H9 (cell line): ENCODE measurements at regions not wholly inside any gene's neighbourhood (a gene's known extent, or its start where the extent isn't known, plus 50 kb on each side); places are given as distances from the start of the nearest gene placed in this dataset.

Source experiments
- DNase-seq: peaks from one replicate; pipeline ENCODE4 v3.0.0-alpha.2; 2017
- H2AFZ ChIP-seq: one replicate; pipeline ENCODE4 v1.6.1; 2013; ENCODE audit warnings: mild to moderate bottlenecking, low read length, control low read depth, moderate library complexity
- H2AK5ac ChIP-seq: 2 replicates; pipeline ENCODE4 v1.6.1; 2013; ENCODE audit warnings: low read length, control low read depth, mixed read lengths; ENCODE audit not compliant: insufficient read length
- H2BK120ac ChIP-seq: one replicate; pipeline ENCODE4 v1.6.1; 2013; ENCODE audit warnings: low read depth, mild to moderate bottlenecking, low read length, control low read depth, inconsistent platforms; ENCODE audit not compliant: poor library complexity, severe bottlenecking
- H2BK12ac ChIP-seq: 2 replicates; pipeline ENCODE4 v1.6.1; 2013; ENCODE audit warnings: low read length, control low read depth, mixed read lengths, low read depth; ENCODE audit not compliant: insufficient read length
- H2BK15ac ChIP-seq: 2 replicates; pipeline ENCODE4 v1.6.1; 2013; ENCODE audit warnings: low read depth, low read length, control low read depth
- H2BK20ac ChIP-seq: one replicate; pipeline ENCODE4 v1.6.1; 2013; ENCODE audit warnings: low read depth, mild to moderate bottlenecking, low read length, control low read depth, inconsistent platforms; ENCODE audit not compliant: poor library complexity, severe bottlenecking
- H2BK5ac ChIP-seq: 2 replicates; pipeline ENCODE4 v1.6.1; 2013; ENCODE audit warnings: low read length, control low read depth, mixed read lengths; ENCODE audit not compliant: insufficient read length
- H3K14ac ChIP-seq: 2 replicates; pipeline ENCODE4 v1.6.1; 2013; ENCODE audit warnings: low read length, control low read depth; ENCODE audit not compliant: insufficient read depth
- H3K18ac ChIP-seq: 2 replicates; pipeline ENCODE4 v1.6.1; 2013; ENCODE audit warnings: low read depth, mild to moderate bottlenecking, mixed read lengths, low read length, control low read depth; ENCODE audit not compliant: insufficient read length
- H3K23ac ChIP-seq: 2 replicates; pipeline ENCODE4 v1.6.1; 2013; ENCODE audit warnings: low read length, control low read depth, mixed read lengths, low read depth; ENCODE audit not compliant: insufficient read length
- H3K23me2 ChIP-seq: 2 replicates; pipeline ENCODE4 v1.6.1; 2013; ENCODE audit warnings: low read depth, mild to moderate bottlenecking, mixed read lengths, low read length, control low read depth; ENCODE audit not compliant: insufficient read length, poor library complexity, severe bottlenecking
- H3K27ac ChIP-seq: 2 replicates; pipeline ENCODE4 v1.5.1; 2013; ENCODE audit warnings: low read length, control low read depth, mixed read lengths, low read depth; ENCODE audit not compliant: insufficient read length
- H3K27me3 ChIP-seq: 2 replicates; pipeline ENCODE4 v1.6.1; 2013; ENCODE audit warnings: low read length, control low read depth, inconsistent platforms; ENCODE audit not compliant: insufficient read depth
- H3K4ac ChIP-seq: 2 replicates; pipeline ENCODE4 v1.6.1; 2013; ENCODE audit warnings: low read depth, mild to moderate bottlenecking, control low read depth, inconsistent platforms, low read length, moderate library complexity
- H3K4me1 ChIP-seq: 2 replicates; pipeline ENCODE4 v1.6.1; 2013; ENCODE audit warnings: low read length, control low read depth, inconsistent platforms; ENCODE audit not compliant: insufficient read depth
- H3K4me2 ChIP-seq: 2 replicates; pipeline ENCODE4 v1.6.1; 2013; ENCODE audit warnings: low read length, control low read depth, mixed read lengths; ENCODE audit not compliant: insufficient read length, insufficient read depth
- H3K56ac ChIP-seq: 2 replicates; pipeline ENCODE4 v1.6.1; 2013; ENCODE audit warnings: low read depth, mild to moderate bottlenecking, mixed read lengths, low read length, control low read depth; ENCODE audit not compliant: insufficient read length
- H3K79me1 ChIP-seq: 2 replicates; pipeline ENCODE4 v1.6.1; 2013; ENCODE audit warnings: low read depth, mild to moderate bottlenecking, moderate library complexity, low read length, control low read depth, inconsistent platforms; ENCODE audit not compliant: insufficient read depth, poor library complexity, severe bottlenecking
- H3K79me2 ChIP-seq: 2 replicates; pipeline ENCODE4 v1.6.1; 2013; ENCODE audit warnings: low read length, control low read depth, inconsistent platforms; ENCODE audit not compliant: insufficient read depth
- H3K9ac ChIP-seq: 2 replicates; pipeline ENCODE4 v1.6.1; 2013; ENCODE audit warnings: low read length, control low read depth, mixed read lengths; ENCODE audit not compliant: insufficient read length; ENCODE audit errors: extremely low read depth
- H3K9me3 ChIP-seq: one replicate; pipeline ENCODE4 v1.6.1; 2013; ENCODE audit warnings: low read depth, low read length, inconsistent platforms; ENCODE audit not compliant: control insufficient read depth
- H3T11ph ChIP-seq: one replicate; pipeline ENCODE4 v1.6.1; 2013; ENCODE audit warnings: mild to moderate bottlenecking, low read length, control low read depth, inconsistent platforms
- H4K20me1 ChIP-seq: one replicate; pipeline ENCODE4 v1.6.1; 2013; ENCODE audit not compliant: control insufficient read depth, insufficient read length, insufficient read depth
- H4K5ac ChIP-seq: 2 replicates; pipeline ENCODE4 v1.6.1; 2013; ENCODE audit warnings: low read depth, mild to moderate bottlenecking, mixed read lengths, low read length, control low read depth; ENCODE audit not compliant: insufficient read length
- H4K8ac ChIP-seq: replicated peaks from 2 replicates; pipeline ENCODE4 v1.6.1; 2013; ENCODE audit warnings: low read length, control low read depth, mixed read lengths, low read depth; ENCODE audit not compliant: insufficient read length
- H4K91ac ChIP-seq: 2 replicates; pipeline ENCODE4 v1.6.1; 2013; ENCODE audit warnings: low read depth, mild to moderate bottlenecking, moderate library complexity, mixed read lengths, low read length, control low read depth; ENCODE audit not compliant: insufficient read length
- H3K27ac Mint-ChIP-seq, 3 experiments: 2 replicates in 2 of 3; 3 replicates in 1 of 3; pipeline ENCODE4 v1.8.0; 2020 to 2021; ENCODE audit warnings: mixed read lengths in 3 of 3, mild to moderate bottlenecking in 1 of 3, moderate library complexity in 1 of 3
- H3K27me3 Mint-ChIP-seq: 2 replicates; pipeline ENCODE4 v1.8.0; 2021; ENCODE audit warnings: low read depth, mild to moderate bottlenecking, moderate library complexity, mixed read lengths
- H3K36me3 Mint-ChIP-seq, 3 experiments: 2 replicates in 2 of 3; 3 replicates in 1 of 3; pipeline ENCODE4 v1.8.0; 2020 to 2021; ENCODE audit warnings: low read depth in 3 of 3, mixed read lengths in 3 of 3; ENCODE audit not compliant: insufficient read depth in 1 of 3
- H3K4me1 Mint-ChIP-seq, 2 experiments: 2 replicates each; pipeline ENCODE4 v1.8.0; 2020; ENCODE audit warnings: mixed read lengths in 2 of 2
- H3K4me3 Mint-ChIP-seq, 2 experiments: 2 replicates in 1 of 2; 3 replicates in 1 of 2; pipeline ENCODE4 v1.8.0; 2020 to 2021; ENCODE audit warnings: mild to moderate bottlenecking in 2 of 2, mixed read lengths in 2 of 2, moderate library complexity in 1 of 2
- H3K9me3 Mint-ChIP-seq, 2 experiments: 2 replicates in 1 of 2; 3 replicates in 1 of 2; pipeline ENCODE4 v1.8.0; 2020; ENCODE audit warnings: mild to moderate bottlenecking in 2 of 2, mixed read lengths in 2 of 2, moderate library complexity in 1 of 2
- WGBS: extraction: QIAGEN DNeasy Blood & Tissue Kit; methylation state at CpG from one replicate; pipeline ENCODE4 v1.1.7; 2013; ENCODE audit warnings: missing lambda C conversion rate, low lambda C conversion rate, mixed read lengths; ENCODE audit not compliant: insufficient read length; ENCODE audit errors: extremely low coverage; 5-methylcytosine and 5-hydroxymethylcytosine counted together
- TF ChIP-seq, protein P1 (sequence below): fragments of 200-600 bp; sonication (generic); conservative IDR thresholded peaks from 3 replicates; pipeline ENCODE4 v1.8.0; 2021; ENCODE audit warnings: antibody characterized with exemption, mild to moderate bottlenecking

DNA sequence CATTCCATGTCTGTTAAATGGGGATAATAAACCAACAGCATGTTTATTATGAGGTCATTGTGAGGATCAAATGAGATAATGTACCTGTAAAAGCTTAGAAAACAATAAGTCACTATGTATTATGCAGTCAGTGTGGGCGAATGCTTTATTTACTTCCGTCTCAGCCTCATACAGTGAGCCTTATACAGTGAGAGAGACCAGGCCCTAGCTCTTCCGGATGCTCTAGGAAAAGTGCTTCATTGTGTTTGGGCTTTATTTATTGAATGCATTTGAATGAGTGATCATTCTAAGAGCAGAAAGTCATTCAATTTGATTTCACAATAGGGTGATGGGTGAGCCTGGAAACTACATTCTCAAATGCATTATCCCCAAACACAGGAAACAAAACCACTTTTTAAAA lies 603.9 kb upstream of the FANCL start:
- H3K4me1 ChIP-seq = no peaks in the 10 kb centered on the region
- H3K9me3 ChIP-seq = no peaks in the 10 kb centered on the region
- H3K27me3 ChIP-seq = no peaks in the 10 kb centered on the region
- H3K36me3 Mint-ChIP-seq = no peaks in the 10 kb centered on the region
- H2AFZ ChIP-seq = no peak overlapping the region
- no peak overlapping the region for H3K27ac Mint-ChIP-seq
- no peak overlapping the region for H3K4ac ChIP-seq
- DNase-seq = no peak
- H3K18ac ChIP-seq = no peak overlapping the region
- no peak overlapping the region for H3K9ac ChIP-seq
- no peak overlapping the region for H2BK5ac ChIP-seq
- H3K27me3 Mint-ChIP-seq = no peaks in the 10 kb centered on the region
- H4K8ac ChIP-seq = no peak overlapping the region
- TF ChIP-seq, protein P1, sequence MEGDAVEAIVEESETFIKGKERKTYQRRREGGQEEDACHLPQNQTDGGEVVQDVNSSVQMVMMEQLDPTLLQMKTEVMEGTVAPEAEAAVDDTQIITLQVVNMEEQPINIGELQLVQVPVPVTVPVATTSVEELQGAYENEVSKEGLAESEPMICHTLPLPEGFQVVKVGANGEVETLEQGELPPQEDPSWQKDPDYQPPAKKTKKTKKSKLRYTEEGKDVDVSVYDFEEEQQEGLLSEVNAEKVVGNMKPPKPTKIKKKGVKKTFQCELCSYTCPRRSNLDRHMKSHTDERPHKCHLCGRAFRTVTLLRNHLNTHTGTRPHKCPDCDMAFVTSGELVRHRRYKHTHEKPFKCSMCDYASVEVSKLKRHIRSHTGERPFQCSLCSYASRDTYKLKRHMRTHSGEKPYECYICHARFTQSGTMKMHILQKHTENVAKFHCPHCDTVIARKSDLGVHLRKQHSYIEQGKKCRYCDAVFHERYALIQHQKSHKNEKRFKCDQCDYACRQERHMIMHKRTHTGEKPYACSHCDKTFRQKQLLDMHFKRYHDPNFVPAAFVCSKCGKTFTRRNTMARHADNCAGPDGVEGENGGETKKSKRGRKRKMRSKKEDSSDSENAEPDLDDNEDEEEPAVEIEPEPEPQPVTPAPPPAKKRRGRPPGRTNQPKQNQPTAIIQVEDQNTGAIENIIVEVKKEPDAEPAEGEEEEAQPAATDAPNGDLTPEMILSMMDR = no peak
- no peak overlapping the region for H2BK12ac ChIP-seq
- H2AK5ac ChIP-seq = no peak overlapping the region
- no peak overlapping the region for H2BK120ac ChIP-seq
- no peak overlapping the region for H3K27ac ChIP-seq
- no peak overlapping the region for H3T11ph ChIP-seq
- WGBS = no CpG with 5 or more reads among the region's 3 CpGs
- H4K91ac ChIP-seq = no peak overlapping the region
- no peak overlapping the region for H4K5ac ChIP-seq
- no peak overlapping the region for H3K4me3 Mint-ChIP-seq
- H2BK15ac ChIP-seq = no peak overlapping the region
- no peak overlapping the region for H2BK20ac ChIP-seq
- no peak overlapping the region for H3K14ac ChIP-seq
- H3K56ac ChIP-seq = no peak overlapping the region
- no peaks in the 10 kb centered on the region for H3K79me1 ChIP-seq
- H3K23ac ChIP-seq = no peak overlapping the region
- no peaks in the 10 kb centered on the region for H4K20me1 ChIP-seq
- no peaks in the 10 kb centered on the region for H3K9me3 Mint-ChIP-seq
- no peaks in the 10 kb centered on the region for H3K79me2 ChIP-seq
- H3K23me2 ChIP-seq = no peaks in the 10 kb centered on the region
- no peak overlapping the region for H3K4me2 ChIP-seq
- H3K4me1 Mint-ChIP-seq = peaks cover 10% of the 10 kb centered on the region in 2 experiments
